NOMO-1 (cell line): ENCODE measurements at regions not wholly inside any gene's neighbourhood (a gene's known extent, or its start where the extent isn't known, plus 50 kb on each side); places are given as distances from the start of the nearest gene placed in this dataset.
A peak's percentile ranks its signal among the peaks of the same experiment; 100 is the strongest.
"Not testable (repeated sequence)": the region's sequence is repeated elsewhere in the genome, so short reads cannot be mapped to it uniquely, and the experiment has no call there.

Source experiments
- DNase-seq, 2 experiments: peaks; one replicate each; lab custom pipeline; 2025; ENCODE audit not compliant: unreplicated experiment in 2 of 2; lab: John Stamatoyannopoulos, UW

GRCh38 chr1:222077206-222077605 is 335.3 kb upstream of the DUSP10 start:
- no peak for DNase-seq

GRCh38 chr1:222074317-222074716 is 332.4 kb upstream of the DUSP10 start:
- no peak for DNase-seq

- no peak for DNase-seq
These were observed 331.6 kb upstream of the DUSP10 start for GRCh38 chr1:222073307-222073995.

- DNase-seq: no peak
These were observed 329.5 kb upstream of the DUSP10 start for GRCh38 chr1:222071387-222071786.

GRCh38 chr1:222068937-222069336 is 327.0 kb upstream of the DUSP10 start:
- DNase-seq: no peak

- DNase-seq: no peak
These were observed 326.2 kb upstream of the DUSP10 start for GRCh38 chr1:222068101-222068500.

GRCh38 chr1:222066539-222066938 is 324.6 kb upstream of the DUSP10 start:
- no peak for DNase-seq

GRCh38 chr1:222065234-222065633 is 323.3 kb upstream of the DUSP10 start:
- no peak for DNase-seq

- DNase-seq: no peak
These were observed 322.7 kb upstream of the DUSP10 start for GRCh38 chr1:222064388-222065211.

- DNase-seq: no peak
These were observed 320.8 kb upstream of the DUSP10 start for GRCh38 chr1:222062640-222063039.

GRCh38 chr1:222061711-222062359 is 319.9 kb upstream of the DUSP10 start:
- DNase-seq: no peak

GRCh38 chr1:222060210-222060916 is 318.5 kb upstream of the DUSP10 start:
- DNase-seq: no peak

- no peak for DNase-seq
These were observed 316.4 kb upstream of the DUSP10 start for GRCh38 chr1:222058249-222058648.

GRCh38 chr1:222057162-222057561 is 315.3 kb upstream of the DUSP10 start:
- DNase-seq: no peak

- DNase-seq: peak; percentile 23 to 41
These were observed 312.5 kb upstream of the DUSP10 start for GRCh38 chr1:222054416-222054815.

GRCh38 chr1:222053790-222054294 is 312.0 kb upstream of the DUSP10 start:
- peak in 1 of 2 experiments; percentile 10 for DNase-seq

- DNase-seq: not testable (repeated sequence)
These were observed 309.4 kb upstream of the DUSP10 start for GRCh38 chr1:222051311-222051710.

GRCh38 chr1:222049661-222050060 is 307.8 kb upstream of the DUSP10 start:
- not testable (repeated sequence) for DNase-seq

GRCh38 chr1:222049176-222049575 is 307.3 kb upstream of the DUSP10 start:
- no peak for DNase-seq

GRCh38 chr1:222048094-222048595 is 306.3 kb upstream of the DUSP10 start:
- peak; percentile 79 to 90 for DNase-seq

GRCh38 chr1:222047366-222047765 is 305.5 kb upstream of the DUSP10 start:
- peak; percentile 34 to 35 for DNase-seq
